SK-MEL-5 (cell line): ENCODE measurements at regions not wholly inside any gene's neighbourhood (a gene's known extent, or its start where the extent isn't known, plus 50 kb on each side); places are given as distances from the start of the nearest gene placed in this dataset.

Experiments
- DNase-seq: peaks from one replicate; pipeline ENCODE4 v3.0.0-alpha.2; 2016; ENCODE audit warnings: low read depth, low spot score
- in situ Hi-C: cut with HindIII; loops from 2 replicates; pipeline ENCODE4 v1.10.0; 2016; ENCODE audit warnings: low sequenced_read_pairs, high pct_unique_total_duplicates, low pct_unique_long_range_greater_than_20kb

- in situ Hi-C loops: no loop called here
- DNase-seq: no peak
Observed at GRCh38 chr9:87271696-87272477, 225.8 kb upstream of the DAPK1 start.

GRCh38 chr9:87275047-87275725 is 222.5 kb upstream of the DAPK1 start:
- no peak for DNase-seq
- in situ Hi-C loops: no loop called here

- in situ Hi-C loops: no loop called here
- DNase-seq: no peak
Observed at GRCh38 chr9:87276327-87276841, 221.3 kb upstream of the DAPK1 start.

- DNase-seq: no peak
- in situ Hi-C loops: no loop called here
Observed at GRCh38 chr9:87276851-87277261, 220.8 kb upstream of the DAPK1 start.

GRCh38 chr9:87277346-87277745 is 220.3 kb upstream of the DAPK1 start:
- DNase-seq: no peak
- in situ Hi-C loops: no loop called here

GRCh38 chr9:87278971-87279733 is 218.5 kb upstream of the DAPK1 start:
- no peak for DNase-seq
- in situ Hi-C loops: no loop called here

- peak; percentile 90 for DNase-seq
- in situ Hi-C loops: no loop called here
Observed at GRCh38 chr9:87280421-87280820, 217.2 kb upstream of the DAPK1 start.

- DNase-seq: no peak
- in situ Hi-C loops: no loop called here
Observed at GRCh38 chr9:87282538-87282937, 215.1 kb upstream of the DAPK1 start.

- in situ Hi-C loops: no loop called here
- DNase-seq: no peak
Observed at GRCh38 chr9:87283585-87283984, 214.1 kb upstream of the DAPK1 start.

- in situ Hi-C loops: no loop called here
- no peak for DNase-seq
Observed at GRCh38 chr9:87285183-87285850, 212.3 kb upstream of the DAPK1 start.

GRCh38 chr9:87286506-87286905 is 211.2 kb upstream of the DAPK1 start:
- DNase-seq: no peak
- in situ Hi-C loops: no loop called here

- peak; percentile 44 for DNase-seq
- in situ Hi-C loops: no loop called here
Observed at GRCh38 chr9:87290241-87291052, 207.2 kb upstream of the DAPK1 start.

- in situ Hi-C loops: no loop called here
- no peak for DNase-seq
Observed at GRCh38 chr9:87292449-87293191, 205.0 kb upstream of the DAPK1 start.

- no peak for DNase-seq
Observed at GRCh38 chr9:87294126-87294525, 203.5 kb upstream of the DAPK1 start.

GRCh38 chr9:87300915-87301314 is 196.8 kb upstream of the DAPK1 start:
- DNase-seq: no peak
- in situ Hi-C loops: no loop called here

More at GRCh38 chr9:87294126-87294525, 203.5 kb upstream of the DAPK1 start:
- in situ Hi-C loops: no loop called here

GRCh38 chr9:87301371-87301770 is 196.3 kb upstream of the DAPK1 start:
- in situ Hi-C loops: no loop called here
- no peak for DNase-seq
